ENCODE measurements at regions not wholly inside any gene's neighbourhood (a gene's known extent, or its start where the extent isn't known, plus 50 kb on each side); places are given as distances from the start of the nearest gene placed in this dataset.

DNA sequence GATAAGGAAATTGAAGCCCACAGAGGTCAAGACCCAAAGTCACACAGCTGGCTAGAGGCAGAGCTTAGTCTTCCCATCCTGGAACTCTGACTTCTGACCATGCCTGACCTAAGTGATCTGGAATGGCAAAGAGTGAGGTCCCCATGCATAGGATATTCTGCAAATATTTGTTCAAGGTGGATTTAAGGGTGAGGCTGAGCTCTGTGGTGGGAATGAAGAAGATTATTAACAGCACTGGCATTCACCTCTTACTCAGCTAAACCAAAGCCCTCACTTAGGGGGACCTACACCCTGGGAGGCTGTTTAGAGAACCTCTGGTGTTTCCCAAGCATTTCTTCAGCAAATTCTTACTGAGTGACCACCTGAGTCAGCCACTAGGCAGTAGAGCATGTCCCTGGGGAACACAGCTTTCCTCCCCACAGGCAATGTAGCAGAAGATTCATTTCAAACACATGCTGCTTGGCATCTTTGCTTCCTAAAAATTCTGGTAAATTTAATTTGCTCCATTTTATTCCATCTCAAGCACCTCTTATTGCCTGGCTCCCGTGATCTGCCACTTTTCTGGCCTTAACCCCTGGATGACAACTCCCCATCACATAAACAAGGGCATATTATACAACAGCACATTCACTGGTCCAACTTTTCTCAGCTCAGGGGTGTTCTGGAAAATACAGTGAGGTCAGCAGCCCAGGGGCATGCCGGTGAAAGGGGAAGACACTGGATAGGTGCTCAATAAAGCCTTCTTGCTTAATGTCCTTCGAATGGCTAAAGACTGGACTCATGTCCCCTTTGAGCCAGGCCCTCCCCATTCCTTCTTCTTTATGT is 176.0 kb downstream of the ABHD5 start:
- DNase-seq (ENCODE audit: low read depth), result peak; percentile 98

DNA sequence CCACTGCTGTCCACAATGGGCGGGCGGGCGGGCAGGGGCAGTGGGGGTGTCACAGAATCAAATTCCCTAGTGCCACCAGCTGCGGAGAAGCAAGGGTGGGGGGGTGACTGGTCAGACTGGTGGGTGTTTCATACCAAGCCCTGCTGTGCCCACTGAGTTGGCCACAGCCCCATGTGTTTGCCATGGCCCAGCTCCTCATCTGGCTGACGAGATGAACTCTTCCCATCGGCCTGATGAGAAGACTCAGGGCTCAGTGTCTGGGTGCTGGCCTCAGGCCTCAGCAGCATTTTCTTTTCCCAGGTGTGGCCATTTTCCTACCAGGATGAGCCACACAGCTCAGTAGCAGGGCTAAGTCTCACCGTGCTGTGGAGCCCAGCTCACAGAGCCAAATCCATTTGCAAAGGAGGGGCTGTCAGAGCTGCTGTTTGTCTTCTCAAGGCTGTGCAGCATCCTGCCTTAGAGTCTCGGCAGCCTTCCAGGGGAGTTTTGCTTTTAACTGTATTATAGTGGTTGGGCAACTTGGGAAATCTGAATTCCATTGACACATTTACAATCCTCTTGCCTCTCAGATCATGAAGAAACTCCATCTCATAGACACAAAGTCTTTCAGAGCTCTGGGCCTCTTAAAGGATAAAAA is 176.8 kb downstream of the ABHD5 start:
- DNase-seq (ENCODE audit: low read depth), result peak; percentile 79

DNA sequence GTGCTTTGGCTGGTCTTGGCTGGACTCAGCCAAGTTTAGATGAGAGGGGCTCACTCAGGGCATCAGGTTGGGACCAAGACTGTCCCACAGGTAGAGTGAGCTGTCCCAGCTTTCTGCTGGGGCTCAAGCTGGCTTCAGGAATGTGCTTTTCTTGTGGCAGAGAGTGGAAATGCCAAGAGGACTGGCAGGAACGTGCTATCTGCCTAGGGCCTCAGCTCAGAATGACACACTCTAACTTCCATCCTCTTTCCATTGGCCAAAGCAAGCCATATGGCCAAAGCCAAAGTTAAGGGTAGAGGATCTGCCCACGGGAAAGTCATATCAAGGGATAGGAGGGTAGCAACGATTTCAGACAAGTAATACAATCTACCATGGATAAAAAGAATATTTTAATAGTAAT is 178.8 kb downstream of the ABHD5 start:
- DNase-seq (ENCODE audit: low read depth), result no peak

DNA sequence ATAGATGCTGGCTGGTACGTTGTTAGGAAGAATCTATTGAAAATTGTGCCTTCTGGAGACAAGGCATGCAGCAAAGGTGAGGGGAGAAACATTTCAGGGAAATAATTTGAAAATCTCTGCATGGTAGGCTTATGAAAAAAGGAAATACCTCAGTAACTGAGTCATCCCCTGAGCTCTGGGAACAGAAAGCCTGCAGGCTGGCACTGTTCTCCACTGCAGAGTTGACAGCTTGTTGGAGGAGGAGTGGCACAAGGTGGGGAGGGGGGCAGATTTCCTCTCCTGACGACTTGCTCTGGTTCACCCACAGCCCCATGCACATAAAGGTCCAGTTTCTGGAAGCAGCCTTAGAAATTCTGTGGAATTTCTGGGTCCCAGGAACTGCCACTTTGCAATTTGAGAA is 179.4 kb downstream of the ABHD5 start:
- DNase-seq (ENCODE audit: low read depth), result peak; percentile 93

DNA sequence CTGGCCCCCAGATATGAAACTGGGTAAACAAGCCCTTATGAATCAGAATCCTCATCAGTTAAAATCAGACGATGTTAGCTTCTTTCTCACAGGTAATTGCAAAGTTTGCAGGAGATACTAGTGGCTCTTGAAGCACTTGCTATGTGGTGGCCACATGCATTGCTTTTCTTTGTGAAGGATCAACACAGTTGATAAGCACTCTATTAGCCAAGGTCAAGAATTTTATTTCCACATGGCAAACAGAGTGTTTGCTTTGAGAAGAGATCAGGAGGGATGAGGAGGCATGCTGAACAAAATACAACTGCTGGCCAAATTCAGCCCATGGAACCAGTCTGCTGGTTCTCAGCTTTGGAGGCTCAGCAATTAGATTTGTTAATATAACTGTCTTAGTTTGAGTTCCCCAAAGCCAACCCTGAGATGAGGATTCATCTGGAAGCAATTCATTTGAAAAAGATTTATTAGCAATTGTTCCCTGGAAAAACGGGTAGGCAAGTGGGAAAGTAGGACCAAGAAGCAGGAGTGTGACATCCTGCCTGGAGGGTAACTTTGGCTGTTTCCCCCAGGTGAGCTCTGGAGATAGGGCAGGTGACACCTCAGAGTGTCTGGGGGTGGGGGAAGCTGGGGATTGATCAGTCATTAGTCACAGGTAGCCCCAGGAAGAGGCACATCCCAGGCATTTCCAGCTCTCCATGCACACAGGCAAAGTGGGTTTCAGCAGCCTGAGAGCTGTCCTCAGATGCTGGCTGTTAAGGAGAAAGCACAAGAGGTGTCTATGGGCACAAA is 180.3 kb downstream of the ABHD5 start:
- peak; percentile 30 for DNase-seq (ENCODE audit: low read depth)

DNA sequence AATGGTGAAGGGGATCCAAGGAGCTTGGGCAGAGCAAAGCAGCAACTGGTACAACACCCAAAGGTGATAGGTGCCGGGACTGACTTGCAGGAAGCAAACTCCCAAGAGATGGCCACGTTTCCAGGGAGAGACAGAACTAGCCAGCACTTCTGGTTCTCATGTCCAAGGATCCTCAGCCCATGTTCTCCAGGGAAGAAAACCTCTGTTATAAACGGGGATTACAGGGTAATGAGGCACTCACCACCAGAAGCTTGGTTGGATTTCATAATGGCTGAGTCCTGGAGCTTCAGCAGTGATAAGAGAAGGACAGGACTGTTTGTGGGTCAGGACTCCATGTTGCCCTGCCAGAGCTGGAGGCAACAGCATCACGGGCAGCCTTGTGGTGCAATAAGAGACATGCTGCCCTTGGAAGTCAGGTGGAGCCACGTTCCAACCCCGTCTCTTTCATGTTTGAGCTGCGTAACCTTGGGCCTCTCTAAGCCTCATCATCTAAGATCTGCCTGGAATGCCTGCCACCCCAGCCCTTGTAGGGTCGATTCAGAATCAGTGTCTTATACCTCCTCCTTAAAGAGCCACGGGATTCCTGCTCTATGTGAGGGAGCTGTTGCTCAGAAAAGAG is 181.0 kb downstream of the ABHD5 start:
- no peak for DNase-seq (ENCODE audit: low read depth)

DNA sequence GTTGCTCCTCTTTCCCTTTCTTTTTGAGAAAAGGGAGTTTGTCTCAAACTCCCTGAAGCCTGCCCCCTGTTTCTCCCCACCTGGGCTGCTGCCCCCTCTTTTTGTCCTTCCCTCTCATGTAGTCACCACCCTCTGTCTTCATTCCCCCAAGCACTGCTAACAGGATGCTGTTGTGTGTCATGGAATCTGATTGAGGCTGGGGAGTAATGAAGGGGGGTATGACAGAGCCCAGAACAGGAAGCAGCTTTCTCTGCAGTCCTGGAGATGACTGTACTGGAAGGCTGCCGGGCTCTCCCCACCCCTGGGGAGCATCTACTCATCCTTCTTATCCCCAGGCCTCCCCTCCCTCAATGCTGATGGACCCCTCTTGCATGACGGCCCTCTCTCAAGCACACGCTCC is 181.6 kb downstream of the ABHD5 start:
- peak; percentile 74 for DNase-seq (ENCODE audit: low read depth)

DNA sequence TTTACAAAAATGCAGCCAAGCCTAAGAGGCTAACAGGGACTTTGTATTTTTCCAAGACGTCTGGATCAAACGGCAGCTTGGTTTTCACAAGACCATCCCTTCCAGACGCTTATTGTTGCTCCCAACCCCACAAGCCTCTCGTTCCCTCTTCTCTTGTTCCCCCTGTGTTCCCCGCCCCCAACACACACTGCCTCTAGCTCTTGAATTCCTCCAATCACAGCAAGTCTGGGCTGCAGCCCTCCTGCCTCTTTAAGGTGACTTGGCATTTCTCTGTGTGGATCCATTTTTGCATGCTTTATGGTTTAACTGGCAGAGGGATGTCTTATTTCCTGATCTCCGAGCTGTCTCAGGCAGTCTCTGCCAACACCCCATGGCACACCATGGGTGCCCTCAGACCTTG is 182.2 kb downstream of the ABHD5 start:
- DNase-seq (ENCODE audit: low read depth), result no peak

DNA sequence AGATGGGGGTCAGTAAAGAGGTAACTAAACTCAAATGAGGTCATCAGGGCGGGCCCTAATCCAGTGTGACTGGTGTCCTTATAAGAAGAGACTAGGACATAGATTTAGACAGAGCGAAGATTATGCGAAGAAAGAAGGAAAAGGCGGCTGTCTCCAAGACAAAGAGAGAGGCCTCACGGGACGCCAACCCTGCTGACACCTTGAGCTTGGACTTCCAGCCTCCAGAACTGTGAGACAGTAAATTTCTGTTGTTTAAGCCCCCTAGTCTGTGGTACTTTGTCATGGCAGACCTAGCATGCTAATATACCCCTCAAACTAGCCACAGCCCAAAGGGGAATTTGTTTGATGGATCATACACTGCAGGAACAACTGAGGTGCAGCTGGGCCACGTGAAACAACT is 183.0 kb downstream of the ABHD5 start:
- DNase-seq (ENCODE audit: low read depth), result no peak

DNA sequence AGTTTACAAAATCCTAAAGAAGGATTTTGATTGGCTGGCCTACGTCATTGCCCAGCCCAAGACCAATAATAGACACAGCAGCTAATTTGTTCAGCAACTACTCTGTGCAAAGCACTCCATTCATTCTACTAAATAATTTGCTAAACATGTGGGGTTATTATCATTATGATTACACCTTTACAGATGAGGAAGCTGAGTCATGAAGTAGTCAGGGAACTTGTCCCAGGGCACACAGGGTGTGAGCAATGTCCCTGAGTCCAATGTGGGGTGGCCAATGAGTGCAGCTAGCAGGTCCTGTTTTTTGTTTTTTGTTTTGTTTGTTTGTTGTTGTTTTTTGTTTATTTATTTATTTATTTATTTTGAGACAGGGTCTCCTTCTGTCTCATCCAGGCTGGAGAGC is 183.6 kb downstream of the ABHD5 start:
- DNase-seq (ENCODE audit: low read depth), result no peak

DNA sequence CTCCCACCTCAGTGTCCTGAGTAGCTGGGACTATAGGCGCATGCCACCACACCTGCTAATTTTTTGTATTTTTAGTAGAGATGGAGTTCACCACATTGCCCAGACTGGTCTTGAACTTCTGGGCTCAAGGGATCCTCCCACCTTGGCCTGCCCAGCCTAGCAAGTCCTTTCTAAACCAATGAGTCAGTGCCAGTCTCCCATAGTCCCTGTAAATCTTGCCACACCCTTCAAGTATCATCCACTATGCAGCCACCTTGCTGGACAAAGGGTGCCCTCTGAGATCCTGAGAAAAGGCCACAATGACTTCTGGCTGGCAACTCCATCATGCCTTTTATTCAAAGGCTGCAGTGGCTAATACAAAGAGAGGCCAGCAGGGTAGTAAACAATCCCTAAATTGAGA is 184.0 kb downstream of the ABHD5 start:
- DNase-seq (ENCODE audit: low read depth), result no peak

DNA sequence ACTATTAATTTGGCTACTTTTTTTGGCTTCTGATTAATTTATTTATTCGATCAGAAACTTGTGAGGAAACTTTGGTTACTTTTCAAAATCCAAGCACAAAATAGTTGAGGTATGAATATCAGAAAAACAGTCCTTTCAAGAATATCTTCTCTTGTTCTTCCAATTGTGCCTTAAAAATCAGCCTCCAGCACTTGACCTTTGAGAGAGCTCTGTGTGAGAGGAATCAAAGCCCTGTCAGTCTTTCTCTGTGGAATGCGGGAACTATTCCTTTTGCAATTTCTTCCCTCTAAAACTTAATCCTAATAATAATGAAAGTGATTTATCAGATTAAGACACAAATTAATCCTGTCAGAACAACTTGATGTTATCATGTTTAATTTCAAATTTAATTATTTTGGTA is 185.9 kb downstream of the ABHD5 start:
- DNase-seq (ENCODE audit: low read depth), result no peak

DNA sequence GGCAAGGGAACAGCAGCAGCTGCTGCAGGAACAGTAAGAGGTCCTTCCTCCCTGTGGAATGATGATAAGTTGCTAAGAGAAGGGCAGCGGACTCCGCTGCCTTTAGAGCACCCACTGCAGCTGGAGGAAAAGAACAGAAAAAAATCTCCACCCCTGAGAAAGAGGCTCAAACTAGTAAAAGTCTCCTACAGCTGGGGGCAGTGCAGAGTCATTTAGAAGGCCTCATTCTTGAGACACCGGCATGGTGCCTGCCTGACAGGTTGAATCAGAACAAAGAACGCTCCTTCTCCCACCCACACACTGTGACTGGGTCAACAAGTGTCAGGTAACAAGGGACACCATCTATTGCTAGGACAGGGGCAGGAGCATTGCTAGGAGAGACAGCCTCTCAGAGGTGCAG is 188.4 kb downstream of the ABHD5 start:
- peak; percentile 47 for DNase-seq (ENCODE audit: low read depth)

DNA sequence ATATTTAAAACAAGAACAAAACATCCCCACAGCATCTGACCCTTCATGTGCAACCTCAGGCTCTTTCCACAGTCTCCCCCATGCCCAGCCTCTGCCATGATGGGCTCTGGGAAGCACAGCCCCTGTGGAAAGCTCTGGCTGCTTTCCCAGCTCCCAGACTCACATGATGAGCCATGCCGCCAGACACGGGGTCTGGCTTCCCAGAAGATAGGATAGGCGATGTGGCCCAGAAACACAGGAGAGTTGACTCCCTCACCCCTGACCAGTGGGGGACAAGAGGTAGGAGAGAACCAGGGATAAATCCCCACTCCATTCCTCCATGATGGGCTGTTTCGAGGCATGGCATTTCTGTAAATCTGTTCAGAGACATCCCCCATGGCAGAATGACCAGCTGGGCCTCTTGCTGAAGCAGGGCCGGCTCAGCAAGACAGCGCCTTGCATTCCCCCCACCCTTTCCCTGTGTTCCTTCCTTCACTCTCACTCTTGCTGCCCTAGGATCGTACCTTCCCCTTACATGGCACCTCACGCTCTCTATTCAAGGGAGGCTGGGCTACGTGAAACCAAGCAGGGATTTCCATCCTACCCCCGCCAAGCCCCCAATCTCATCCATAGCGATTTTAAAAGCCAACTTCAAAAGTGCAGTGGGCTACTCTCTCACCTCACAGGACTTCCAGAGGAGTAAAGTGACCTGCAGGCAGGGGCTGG is 192.4 kb downstream of the ABHD5 start:
- DNase-seq (ENCODE audit: low read depth), result no peak

DNA sequence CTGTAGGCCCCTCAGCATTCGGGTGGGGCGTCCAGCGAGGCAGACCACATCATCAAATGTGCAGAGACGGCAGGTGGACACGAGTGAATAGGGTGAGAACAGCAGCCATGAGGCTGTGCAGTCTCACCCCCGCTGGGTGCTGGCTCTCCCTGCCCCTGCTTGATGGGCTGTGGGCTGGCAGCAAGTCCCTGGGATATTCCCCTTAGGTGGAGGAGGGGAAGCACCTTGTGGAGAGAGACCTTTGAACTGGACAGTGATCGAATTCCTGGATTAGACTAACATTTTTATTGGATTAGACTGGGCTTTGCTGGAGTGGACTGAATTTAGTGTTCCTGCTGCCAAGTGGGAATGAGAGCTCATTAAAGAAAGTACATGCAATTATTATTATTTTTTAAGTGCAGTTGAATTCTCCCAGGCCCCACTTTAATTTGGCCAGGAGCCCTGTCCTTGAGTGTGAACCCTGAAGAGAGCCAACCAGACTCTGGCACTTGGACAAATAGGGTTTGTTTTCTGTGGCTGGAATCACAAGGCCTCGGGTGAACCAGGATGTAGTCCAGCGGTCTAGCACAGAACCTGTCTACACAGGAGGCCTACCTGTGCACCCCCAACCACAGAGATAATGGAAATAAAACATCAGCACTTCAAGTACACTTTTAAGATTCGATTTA is 193.1 kb downstream of the ABHD5 start:
- no peak for DNase-seq (ENCODE audit: low read depth)

DNA sequence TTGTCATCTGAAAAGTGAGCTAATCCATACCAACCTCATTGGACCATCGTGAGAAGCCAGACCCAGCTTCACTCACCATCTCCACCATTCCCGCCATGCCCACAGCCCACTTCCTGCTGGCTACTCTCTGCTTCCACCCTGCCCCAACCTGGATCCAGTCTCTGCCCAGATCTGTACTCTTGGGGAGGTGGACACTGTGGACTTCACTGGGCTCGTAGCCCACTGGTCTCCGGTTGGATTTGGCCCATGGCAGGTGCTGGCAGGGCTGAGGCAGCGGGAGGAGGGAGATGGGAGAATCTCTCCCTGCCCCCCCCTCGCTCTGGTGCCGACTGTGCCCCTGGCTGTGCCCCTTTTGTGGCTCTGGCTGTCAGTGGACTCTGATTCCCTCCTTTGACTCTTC is 193.8 kb downstream of the ABHD5 start:
- no peak for DNase-seq (ENCODE audit: low read depth)

DNA sequence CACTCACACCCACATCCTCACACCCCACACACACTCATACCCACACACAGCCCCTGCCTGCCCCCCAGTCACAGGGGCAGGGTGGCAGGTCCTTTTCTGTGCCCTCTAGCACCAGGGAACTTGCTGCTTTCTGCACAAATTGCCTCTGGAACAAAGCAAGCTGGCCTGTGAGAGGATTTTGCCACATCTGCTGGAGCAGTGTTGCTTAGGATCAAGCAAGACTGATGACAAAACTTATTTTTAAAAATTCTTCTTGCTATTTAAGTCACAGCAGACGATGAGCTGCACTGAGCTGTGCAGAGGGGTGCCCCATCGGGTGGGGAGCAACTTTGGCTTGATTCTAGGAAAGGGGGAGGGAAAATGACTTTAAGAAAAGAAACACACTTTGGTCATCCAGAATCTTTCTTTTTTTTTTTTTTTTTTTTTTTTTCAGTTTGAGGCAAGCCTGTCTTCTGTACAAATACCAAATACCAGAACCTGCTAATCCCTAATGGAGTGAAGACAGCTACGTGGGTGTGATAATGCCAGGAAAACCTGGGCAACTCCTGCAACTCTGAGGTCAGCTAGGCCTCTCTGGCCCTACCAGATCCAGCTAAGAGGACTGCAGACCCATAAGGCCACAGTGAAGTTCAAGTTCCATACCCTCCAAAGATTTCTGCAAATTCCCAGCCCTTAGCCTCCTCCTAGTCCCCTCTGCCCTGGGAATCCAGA is 195.3 kb downstream of the ABHD5 start:
- DNase-seq (ENCODE audit: low read depth), result no peak

DNA sequence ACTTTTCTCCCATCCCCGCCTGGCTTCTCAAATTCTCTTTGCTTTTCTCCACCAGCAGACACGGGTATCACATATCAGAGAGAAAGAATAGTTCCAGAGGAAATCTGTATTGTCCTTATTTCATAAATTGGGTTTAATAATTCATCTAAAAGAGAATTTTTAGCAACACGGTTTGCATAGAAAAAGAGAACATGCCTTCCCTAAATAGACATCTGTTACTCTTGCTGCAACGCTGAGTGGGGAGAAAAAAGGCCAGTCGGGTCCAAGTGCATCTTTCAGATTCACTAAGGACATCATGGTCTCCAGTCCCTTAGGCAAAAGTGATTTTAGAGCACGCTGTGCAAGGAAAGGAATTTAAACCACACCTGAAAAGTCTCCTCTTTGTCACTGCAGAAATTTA is 201.3 kb downstream of the ABHD5 start:
- DNase-seq (ENCODE audit: low read depth), result no peak

DNA sequence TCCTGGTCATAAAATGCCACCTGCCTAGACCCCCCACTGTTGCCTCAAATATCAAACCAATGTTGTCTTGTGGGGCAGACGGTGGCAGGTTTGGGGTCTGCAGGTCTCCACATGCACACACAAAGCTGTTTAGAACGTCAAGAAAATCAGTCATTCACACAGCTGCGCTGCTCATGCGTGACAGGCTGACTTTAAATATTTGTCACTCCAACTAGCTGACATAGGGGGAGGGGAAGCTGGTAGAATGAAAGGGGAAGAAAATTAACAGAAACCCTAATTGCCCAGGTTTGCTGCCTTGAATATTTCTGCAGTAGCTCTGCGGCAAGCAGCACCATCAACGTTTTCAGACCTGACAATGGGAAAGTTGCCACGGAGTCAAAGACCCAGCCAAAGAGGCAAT is 201.8 kb downstream of the ABHD5 start:
- peak; percentile 33 for DNase-seq (ENCODE audit: low read depth)

DNA sequence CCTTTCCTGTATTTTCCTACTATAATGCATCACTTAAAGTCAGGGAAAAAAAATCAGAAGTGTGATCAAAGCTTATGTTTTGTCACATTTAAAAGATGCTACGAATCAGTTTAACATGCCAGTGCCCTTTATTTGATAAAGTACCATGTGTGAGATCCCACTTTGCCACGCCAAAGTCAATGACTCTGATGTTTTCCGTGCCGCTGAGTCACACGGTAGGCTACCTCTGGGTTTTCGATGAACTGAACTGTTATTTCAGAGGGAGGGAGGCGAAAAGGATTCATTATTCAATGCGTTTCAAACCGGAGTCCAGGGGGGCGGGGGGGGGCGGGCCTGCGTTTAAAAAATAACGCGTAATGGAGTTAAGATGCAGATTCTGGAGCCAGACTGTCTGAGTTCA is 203.0 kb downstream of the ABHD5 start:
- DNase-seq (ENCODE audit: low read depth), result peak; percentile 29
